Caco-2 (cell line): ENCODE measurements at regions not wholly inside any gene's neighbourhood (a gene's known extent, or its start where the extent isn't known, plus 50 kb on each side); places are given as distances from the start of the nearest gene placed in this dataset.

Experiments
- BruUV-seq: library from RNA; stranded (reverse); fragments of 400-500 nt; replicated peaks from 2 replicates; lab custom pipeline; 2021; lab: Mats Ljungman, UMichigan
- CTCF ChIA-PET: fragments of 300-600 bp; sonication (Branson Sonifier 250); formaldehyde crosslinking; loops from one replicate; lab custom pipeline; 2022; ENCODE audit warnings: antibody characterized with exemption; lab: Charles Lee
- POLR2A ChIA-PET: fragments of 300-600 bp; sonication (Branson Sonifier 250); formaldehyde crosslinking; loops from one replicate; lab custom pipeline; 2022; ENCODE audit warnings: antibody characterized with exemption; lab: Charles Lee
- DNase-seq, 2 experiments: peaks; one replicate each; pipeline versions ENCODE4 v3.0.0 to v3.0.0-alpha.2; 2020 to 2022
- H3K27me3 ChIP-seq: replicated peaks from 2 replicates; pipeline ENCODE4 v1.6.0; 2011; ENCODE audit warnings: low read length; ENCODE audit not compliant: control insufficient read depth, insufficient read depth
- H3K36me3 ChIP-seq: 2 replicates; pipeline ENCODE4 v1.5.1; 2011; ENCODE audit warnings: low read length; ENCODE audit not compliant: control insufficient read depth, insufficient read depth
- H3K4me1 ChIP-seq: fragments of 250-450 bp; sonication (Bioruptor Pico); 2 replicates; pipeline ENCODE4 v1.5.1; 2020; ENCODE audit warnings: mild to moderate bottlenecking
- H3K4me3 ChIP-seq: 2 replicates; pipeline ENCODE4 v1.5.1; 2011; ENCODE audit warnings: low read depth, mild to moderate bottlenecking, control low read depth, low read length
- H3K9me3 ChIP-seq: fragments of 250-450 bp; sonication (Bioruptor Pico); 2 replicates; pipeline ENCODE4 v1.5.1; 2020; ENCODE audit warnings: mild to moderate bottlenecking, moderate library complexity
- H3K27ac Mint-ChIP-seq: one replicate; pipeline ENCODE4 v1.8.0; 2022; ENCODE audit warnings: mixed read lengths; ENCODE audit not compliant: unreplicated experiment
- H3K27me3 Mint-ChIP-seq: one replicate; pipeline ENCODE4 v1.8.0; 2022; ENCODE audit warnings: mixed read lengths; ENCODE audit not compliant: insufficient read depth, unreplicated experiment
- H3K36me3 Mint-ChIP-seq: one replicate; pipeline ENCODE4 v1.8.0; 2022; ENCODE audit warnings: mild to moderate bottlenecking, mixed read lengths; ENCODE audit not compliant: insufficient read depth, unreplicated experiment
- H3K4me1 Mint-ChIP-seq: one replicate; pipeline ENCODE4 v1.8.0; 2022; ENCODE audit warnings: low read depth, mixed read lengths; ENCODE audit not compliant: unreplicated experiment
- H3K4me3 Mint-ChIP-seq: one replicate; pipeline ENCODE4 v1.8.0; 2022; ENCODE audit warnings: mild to moderate bottlenecking, moderate library complexity, mixed read lengths; ENCODE audit not compliant: unreplicated experiment
- H3K9me3 Mint-ChIP-seq: one replicate; pipeline ENCODE4 v1.8.0; 2022; ENCODE audit warnings: mixed read lengths; ENCODE audit not compliant: unreplicated experiment
- intact Hi-C: fragments of 100-400 bp; cut with micrococcal nuclease; formaldehyde crosslinking; loops from one replicate; pipeline ENCODE4 v1.10.0; 2022; ENCODE audit not compliant: unreplicated experiment
- TF ChIP-seq, protein P1 (sequence below), 2 experiments: fragments of 200-600 bp in 1 of 2; IDR thresholded peaks; 1 replicate in 1 of 2; 2 replicates in 1 of 2; pipeline versions ENCODE4 v1.5.1 to v1.8.0; 2011 to 2022; ENCODE audit warnings: antibody characterized with exemption in 1 of 2, control low read depth in 1 of 2, inconsistent platforms in 1 of 2, low read depth in 1 of 2, low read length in 1 of 2, mild to moderate bottlenecking in 1 of 2, moderate library complexity in 1 of 2; ENCODE audit not compliant: insufficient read depth in 1 of 2, severe bottlenecking in 1 of 2, unreplicated experiment in 1 of 2

DNA sequence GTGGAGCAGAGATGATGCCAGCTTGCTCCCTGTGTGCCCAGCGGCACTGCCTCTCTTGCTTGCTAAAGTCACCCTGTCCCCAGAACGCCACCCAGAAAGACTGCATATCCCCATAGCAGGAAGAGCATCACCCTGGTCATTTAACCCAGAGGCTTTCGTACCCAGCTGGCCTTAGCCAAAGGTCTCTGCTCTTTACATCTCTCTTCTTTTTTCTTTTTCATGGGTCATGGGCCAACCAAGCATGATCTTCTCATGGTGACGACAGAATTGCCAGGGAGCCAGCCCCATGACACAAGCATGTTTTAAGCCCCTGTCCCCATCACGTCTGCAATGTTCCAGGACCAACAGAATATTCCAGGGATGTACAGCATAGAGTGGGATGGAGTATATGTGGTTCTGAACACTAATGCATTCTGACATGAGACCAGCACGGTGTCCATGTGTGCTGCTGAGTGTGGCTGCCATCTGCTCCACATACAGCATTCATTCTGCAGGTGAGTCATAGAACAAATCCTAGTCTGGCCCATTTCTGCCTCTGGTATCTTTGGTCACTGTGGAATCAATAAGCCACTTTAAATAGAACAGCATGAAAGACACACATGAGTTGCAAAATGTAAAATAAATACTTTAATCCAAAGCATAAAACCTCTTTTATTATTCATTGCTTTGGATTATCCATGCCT, 203.0 kb downstream of the MED10 start:
- intact Hi-C loops = no loop called here
- Mint-ChIP-seq H3K4me1 (no peaks in the 10 kb centered on the region), H3K36me3 (no peaks in the 10 kb centered on the region), H3K27me3 (no peaks in the 10 kb centered on the region), H3K27ac (no peak overlapping the region), H3K9me3 (peaks cover 5% of the 10 kb centered on the region), H3K4me3 (no peak overlapping the region)
- TF ChIP-seq, protein P1, sequence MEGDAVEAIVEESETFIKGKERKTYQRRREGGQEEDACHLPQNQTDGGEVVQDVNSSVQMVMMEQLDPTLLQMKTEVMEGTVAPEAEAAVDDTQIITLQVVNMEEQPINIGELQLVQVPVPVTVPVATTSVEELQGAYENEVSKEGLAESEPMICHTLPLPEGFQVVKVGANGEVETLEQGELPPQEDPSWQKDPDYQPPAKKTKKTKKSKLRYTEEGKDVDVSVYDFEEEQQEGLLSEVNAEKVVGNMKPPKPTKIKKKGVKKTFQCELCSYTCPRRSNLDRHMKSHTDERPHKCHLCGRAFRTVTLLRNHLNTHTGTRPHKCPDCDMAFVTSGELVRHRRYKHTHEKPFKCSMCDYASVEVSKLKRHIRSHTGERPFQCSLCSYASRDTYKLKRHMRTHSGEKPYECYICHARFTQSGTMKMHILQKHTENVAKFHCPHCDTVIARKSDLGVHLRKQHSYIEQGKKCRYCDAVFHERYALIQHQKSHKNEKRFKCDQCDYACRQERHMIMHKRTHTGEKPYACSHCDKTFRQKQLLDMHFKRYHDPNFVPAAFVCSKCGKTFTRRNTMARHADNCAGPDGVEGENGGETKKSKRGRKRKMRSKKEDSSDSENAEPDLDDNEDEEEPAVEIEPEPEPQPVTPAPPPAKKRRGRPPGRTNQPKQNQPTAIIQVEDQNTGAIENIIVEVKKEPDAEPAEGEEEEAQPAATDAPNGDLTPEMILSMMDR (IDR thresholded peaks at IDR 0.05; ENCODE audit: insufficient read depth in 1 of 2, low read depth in 1 of 2, low read length in 1 of 2, severe bottlenecking in 1 of 2, unreplicated experiment in 1 of 2) = no peak
- Histone ChIP-seq H3K4me1 (no peaks in the 10 kb centered on the region), H3K27me3 (no peaks in the 10 kb centered on the region), H3K36me3 (no peaks in the 10 kb centered on the region), H3K9me3 (no peaks in the 10 kb centered on the region), H3K4me3 (no peak overlapping the region)
- DNase-seq = no peak
- CTCF ChIA-PET = no interaction called here
- POLR2A ChIA-PET = no interaction called here
- no TSS peak for BruUV-seq

DNA sequence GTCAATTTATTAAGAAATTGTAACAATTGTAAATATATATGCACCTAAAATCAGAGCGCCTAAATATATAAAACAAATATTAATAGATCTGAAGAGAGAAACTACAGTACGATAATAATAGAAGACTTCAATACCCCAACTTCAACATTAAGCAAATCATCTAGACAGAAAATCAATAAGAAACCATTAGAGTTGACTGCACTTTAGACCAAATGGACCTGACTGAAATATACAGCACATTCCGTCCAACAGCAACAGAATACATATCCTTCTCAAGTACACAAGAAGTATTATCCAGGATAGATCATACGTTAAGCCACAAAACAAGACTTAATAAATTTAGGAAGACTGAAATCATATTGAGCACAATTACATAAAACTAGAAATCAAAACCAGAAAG, 208.7 kb downstream of the MED10 start:
- H3K27ac Mint-ChIP-seq = no peak overlapping the region
- no peak for DNase-seq

DNA sequence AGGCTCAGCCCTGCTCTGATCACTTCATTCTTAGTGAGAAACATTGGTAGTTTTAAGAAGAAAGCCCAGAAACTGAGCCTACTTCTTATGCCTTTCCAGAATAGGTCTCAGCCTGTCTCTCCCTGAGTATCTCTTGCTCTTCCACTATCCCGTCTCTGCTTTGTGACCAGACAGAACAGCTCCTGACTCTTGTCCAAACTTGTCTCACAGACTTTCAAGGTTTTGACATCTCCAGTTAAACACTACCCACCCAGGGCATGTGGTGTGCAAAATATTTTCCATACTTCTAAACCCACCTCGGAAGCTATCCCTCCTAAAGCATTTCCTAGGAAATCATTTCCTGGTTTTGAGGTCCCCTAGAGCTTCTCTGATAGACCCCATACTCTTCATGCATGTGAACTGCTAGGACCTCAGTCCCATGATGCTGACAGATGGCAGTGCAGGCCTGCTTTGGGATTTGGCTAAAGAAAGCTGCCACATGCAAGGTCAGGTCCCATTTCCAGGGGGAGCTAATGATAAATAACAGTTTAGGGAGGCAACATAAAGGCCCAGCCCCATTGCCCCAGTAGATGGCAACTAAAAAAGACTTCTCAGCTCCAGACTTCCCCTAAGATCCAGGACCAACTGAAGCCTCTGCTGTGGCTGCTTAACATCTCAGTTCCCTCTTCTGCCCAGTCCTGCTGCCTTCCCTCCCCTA, 211.5 kb downstream of the MED10 start:
- no peak overlapping the region for H3K27ac Mint-ChIP-seq
- DNase-seq = no peak
- no TSS peak for BruUV-seq
- intact Hi-C loops = no loop called here
- CTCF ChIA-PET = no interaction called here
- H3K9me3 Mint-ChIP-seq = no peaks in the 10 kb centered on the region
- no peak overlapping the region for H3K4me3 Mint-ChIP-seq
- Histone ChIP-seq H3K9me3 (no peaks in the 10 kb centered on the region), H3K27me3 (no peaks in the 10 kb centered on the region), H3K4me3 (no peak overlapping the region), H3K36me3 (no peaks in the 10 kb centered on the region), H3K4me1 (peaks cover 2% of the 10 kb centered on the region; the same call in 1 of the 2 replicates)
- H3K36me3 Mint-ChIP-seq = no peaks in the 10 kb centered on the region
- no peaks in the 10 kb centered on the region for H3K4me1 Mint-ChIP-seq
- peaks cover 6% of the 10 kb centered on the region for H3K27me3 Mint-ChIP-seq
- TF ChIP-seq, protein P1 (IDR thresholded peaks at IDR 0.05; ENCODE audit: insufficient read depth in 1 of 2, low read depth in 1 of 2, low read length in 1 of 2, severe bottlenecking in 1 of 2, unreplicated experiment in 1 of 2) = no peak
- POLR2A ChIA-PET = no interaction called here

More for the DNA sequence above, 208.7 kb downstream of the MED10 start:
- peaks cover 6% of the 10 kb centered on the region for H3K27me3 Mint-ChIP-seq
- H3K4me3 Mint-ChIP-seq = no peak overlapping the region
- no peaks in the 10 kb centered on the region for H3K9me3 ChIP-seq
- TF ChIP-seq, protein P1 (IDR thresholded peaks at IDR 0.05; ENCODE audit: insufficient read depth in 1 of 2, low read depth in 1 of 2, low read length in 1 of 2, severe bottlenecking in 1 of 2, unreplicated experiment in 1 of 2) = no peak
- no peaks in the 10 kb centered on the region for H3K36me3 Mint-ChIP-seq
- H3K36me3 ChIP-seq = no peaks in the 10 kb centered on the region
- H3K4me3 ChIP-seq = no peak overlapping the region
- H3K9me3 Mint-ChIP-seq = no peaks in the 10 kb centered on the region
- POLR2A ChIA-PET = no interaction called here
- intact Hi-C loops = no loop called here
- no peaks in the 10 kb centered on the region for H3K4me1 ChIP-seq
- BruUV-seq = no TSS peak
- H3K27me3 ChIP-seq = no peaks in the 10 kb centered on the region
- H3K4me1 Mint-ChIP-seq = no peaks in the 10 kb centered on the region
- CTCF ChIA-PET = no interaction called here
